Right ventricle myocardium superior (tissue), 1 donor: ENCODE measurements at regions not wholly inside any gene's neighbourhood (a gene's known extent, or its start where the extent isn't known, plus 50 kb on each side); places are given as distances from the start of the nearest gene placed in this dataset.
"Not testable (repeated sequence)": the region's sequence is repeated elsewhere in the genome, so short reads cannot be mapped to it uniquely, and the experiment has no call there.

Experiments
- ATAC-seq: fragments of 200-7000 bp; cut with Tn5 transposase; one replicate; pipeline ENCODE4 v1.9.1; 2020; ENCODE audit warnings: mild to moderate bottlenecking; ENCODE audit not compliant: poor library complexity
- DNase-seq: peaks from one replicate; pipeline ENCODE4 v3.0.0-alpha.2; 2020
- intact Hi-C: fragments of 100-400 bp; cut with DNase I; formaldehyde crosslinking; loops from one replicate; pipeline ENCODE4 v1.11.2; 2022
- donor health status: DM: no; HTN: yes; CAD: no; lungs with severe emphysema.

GRCh38 chr7:124208173-124208572 lies 175.3 kb upstream of the TMEM229A start:
- DNase-seq (no peak), ATAC-seq (no peak)
- intact Hi-C loops, result no loop called here

DNA sequence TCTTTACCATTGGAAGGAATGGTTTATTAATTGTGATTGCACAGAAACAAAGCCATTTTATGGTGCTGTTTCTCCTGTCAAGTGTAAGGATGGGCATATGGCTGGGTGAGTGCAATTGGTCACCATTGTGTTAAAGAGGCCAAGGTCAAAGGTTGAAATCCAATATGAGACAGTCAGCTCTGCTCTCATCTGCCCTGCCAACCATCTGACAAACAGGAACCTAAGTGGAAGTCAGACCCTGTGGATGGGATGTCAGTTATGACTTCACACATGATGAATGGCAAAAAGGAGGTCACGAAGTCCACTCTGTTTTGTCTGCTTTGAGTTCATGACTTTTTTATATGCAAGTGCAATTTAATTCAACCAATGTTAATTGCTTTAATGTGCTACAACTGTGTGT lies 172.7 kb upstream of the TMEM229A start:
- intact Hi-C loops, result no loop called here
- no peak for ATAC-seq
- no peak for DNase-seq

- intact Hi-C loops, result no loop called here
- DNase-seq (no peak), ATAC-seq (no peak)
Observed at GRCh38 chr7:124202546-124202945, 169.7 kb upstream of the TMEM229A start.

- no peak for ATAC-seq
Observed at GRCh38 chr7:124201768-124202349, 169.0 kb upstream of the TMEM229A start.

GRCh38 chr7:124196519-124196918 lies 163.7 kb upstream of the TMEM229A start:
- DNase-seq (no peak), ATAC-seq (peak; percentile 83)
- intact Hi-C loops, result no loop called here

More at GRCh38 chr7:124201768-124202349, 169.0 kb upstream of the TMEM229A start:
- intact Hi-C loops, result no loop called here
- DNase-seq, result no peak

DNA sequence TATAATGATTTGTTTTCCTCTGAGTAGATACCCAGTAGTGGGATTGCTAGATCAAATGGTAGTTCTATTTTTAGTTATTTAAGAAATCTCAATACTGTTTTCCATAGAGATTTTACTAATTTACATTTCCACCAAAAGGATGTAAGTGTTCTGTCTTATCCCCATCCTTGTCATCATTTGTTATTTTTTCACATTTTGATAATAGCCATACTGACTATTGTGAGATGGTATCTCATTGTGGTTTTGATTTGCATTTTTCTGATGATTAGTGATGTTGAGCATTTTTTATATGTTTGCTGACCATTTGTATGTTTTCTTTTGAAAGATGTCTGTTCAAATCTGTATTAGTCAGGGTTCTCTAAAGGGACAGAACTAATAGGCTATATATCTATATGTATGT lies 160.0 kb upstream of the TMEM229A start:
- ATAC-seq (no peak), DNase-seq (no peak)
- intact Hi-C loops, result no loop called here

DNA sequence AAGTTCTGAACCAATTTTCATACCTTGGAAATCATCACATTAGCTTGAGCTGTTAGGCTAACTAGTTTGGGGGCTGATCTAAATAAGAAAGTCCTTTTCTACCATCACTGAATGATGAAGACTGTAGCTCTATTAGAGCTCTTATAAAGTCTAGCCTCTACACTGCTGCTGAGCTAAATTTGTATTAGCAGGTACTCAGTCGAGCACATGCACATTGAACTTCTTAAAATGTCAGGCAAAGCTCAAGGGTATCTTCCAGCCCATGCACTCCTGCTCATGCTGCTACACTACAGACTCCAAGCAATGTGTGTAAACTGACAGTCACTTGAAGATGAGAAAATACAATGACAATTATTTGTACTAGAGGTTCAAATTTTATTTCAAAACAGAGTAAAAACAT lies 158.8 kb upstream of the TMEM229A start:
- ATAC-seq (peak; percentile 83), DNase-seq (no peak)
- intact Hi-C loops, result no loop called here

DNA sequence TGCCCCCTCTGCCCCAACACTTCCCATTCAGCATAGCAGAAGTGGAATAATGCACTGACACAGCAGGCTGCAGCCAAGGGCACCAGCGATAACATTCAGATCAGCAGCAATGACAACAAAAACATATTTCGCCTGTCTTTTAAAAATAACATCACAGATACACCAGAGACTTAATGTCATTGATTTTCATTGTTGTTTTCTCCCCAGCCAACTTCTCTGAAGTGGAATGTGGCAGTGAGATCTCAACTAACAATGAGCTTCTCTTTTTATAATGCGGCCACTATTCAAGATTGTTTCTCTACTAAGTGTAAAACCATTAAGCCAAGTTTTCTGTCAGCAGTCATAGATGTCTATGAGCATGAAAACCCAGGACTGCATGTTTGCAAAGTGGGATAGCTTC lies 158.2 kb upstream of the TMEM229A start:
- DNase-seq (no peak), ATAC-seq (peak; percentile 46)
- intact Hi-C loops, result no loop called here

DNA sequence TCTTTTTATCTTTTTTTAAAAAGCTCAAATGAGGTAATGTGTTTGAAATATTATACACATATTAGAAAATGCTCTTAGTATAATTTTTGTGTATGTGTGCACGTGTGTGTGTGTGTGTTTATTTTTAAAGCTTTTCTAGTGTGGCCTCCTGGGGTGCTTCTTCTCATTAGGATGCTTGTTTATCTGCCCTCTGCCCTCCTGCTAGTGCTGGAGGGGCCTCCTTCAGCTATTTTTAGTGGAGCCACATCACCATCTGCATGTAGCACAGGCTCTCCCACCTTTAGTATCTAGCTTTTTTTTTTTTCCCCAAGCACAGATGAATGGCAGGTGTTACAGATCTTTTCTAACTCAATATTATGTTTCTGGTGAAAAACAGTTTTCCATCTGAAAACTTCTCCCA lies 155.7 kb upstream of the TMEM229A start:
- no peak for DNase-seq
- intact Hi-C loops, result no loop called here
- no peak for ATAC-seq

- intact Hi-C loops, result no loop called here
- no peak for DNase-seq
- ATAC-seq, result no peak
Observed at GRCh38 chr7:124187962-124188361, 155.1 kb upstream of the TMEM229A start.

DNA sequence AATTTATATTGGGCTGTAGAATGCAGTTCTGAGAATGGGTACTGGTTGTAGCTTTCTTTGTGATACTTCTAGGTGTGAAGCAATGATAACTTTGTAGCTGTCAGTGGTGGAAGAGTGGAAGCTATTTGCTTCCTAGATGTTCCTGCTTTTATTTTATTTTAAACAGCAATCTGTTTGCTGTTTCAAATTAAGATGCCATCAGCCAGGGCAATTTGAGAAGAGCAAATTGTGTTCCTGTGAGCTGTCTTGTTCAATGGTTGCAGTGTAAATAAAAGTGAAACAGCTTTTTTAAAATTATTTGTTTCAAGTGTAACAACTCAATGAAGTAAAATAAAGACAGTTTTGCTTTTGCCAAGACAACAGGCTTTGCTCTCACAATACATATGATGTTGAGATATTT lies 150.8 kb upstream of the TMEM229A start:
- ATAC-seq (no peak), DNase-seq (no peak)
- intact Hi-C loops, result no loop called here

DNA sequence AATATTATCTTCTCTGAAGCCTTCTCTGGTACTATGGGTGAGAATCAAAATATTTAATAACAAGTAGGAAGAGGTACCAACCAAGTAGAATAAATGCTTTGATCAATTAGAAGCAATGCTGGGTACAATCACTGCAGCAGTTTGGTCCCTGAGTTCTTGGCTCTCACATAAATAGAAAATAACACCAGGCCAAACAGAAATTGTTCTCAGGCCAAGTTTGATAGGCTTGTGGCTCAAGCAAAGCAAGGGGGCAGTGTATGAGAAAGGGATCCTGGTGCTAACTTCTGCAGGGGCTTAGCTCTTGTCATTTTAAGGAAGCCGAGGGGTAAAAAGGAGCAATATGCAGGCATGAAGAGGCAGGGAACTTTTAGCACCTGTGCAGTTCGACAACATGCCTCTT lies 146.8 kb upstream of the TMEM229A start:
- DNase-seq (no peak), ATAC-seq (peak; percentile 58)
- intact Hi-C loops, result no loop called here

DNA sequence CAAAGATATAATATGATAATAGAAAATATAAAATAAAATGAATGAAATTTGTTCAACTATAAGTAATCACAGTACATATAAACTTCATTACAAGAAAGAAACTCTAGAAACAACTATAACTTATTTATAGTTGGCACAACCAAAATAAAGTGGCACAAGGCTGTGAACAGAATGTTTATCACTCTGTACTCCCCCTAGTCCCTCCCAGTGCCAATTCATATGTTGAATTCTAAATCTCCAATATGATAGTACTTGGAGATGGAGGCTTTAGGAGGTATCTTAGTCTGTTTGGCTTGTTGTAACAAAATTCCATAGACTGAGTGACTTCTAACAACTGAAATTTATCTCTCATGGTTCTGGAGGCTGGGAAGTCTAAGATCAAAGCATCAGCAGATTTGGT lies 145.0 kb upstream of the TMEM229A start:
- intact Hi-C loops, result no loop called here
- DNase-seq, result no peak
- no peak for ATAC-seq

DNA sequence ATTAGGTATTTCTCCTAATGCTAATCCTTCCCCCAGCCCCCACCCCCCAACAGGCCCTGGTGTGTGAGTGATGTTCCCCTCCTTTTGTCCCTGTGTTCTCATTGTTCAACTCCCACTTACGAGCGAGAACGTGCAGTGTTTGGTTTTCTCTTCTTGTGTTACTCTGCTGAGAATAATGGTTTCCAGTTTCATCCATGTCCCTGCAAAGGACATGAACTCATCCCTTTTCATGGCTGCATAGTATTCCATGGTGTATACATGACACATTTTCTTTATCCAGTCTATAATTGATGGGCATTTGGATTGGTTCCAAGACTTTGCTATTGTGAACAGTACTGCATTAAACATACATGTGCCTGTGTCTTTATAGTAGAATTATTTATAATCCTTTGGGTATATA lies 138.9 kb upstream of the TMEM229A start:
- DNase-seq, ATAC-seq, intact Hi-C loops: not testable (repeated sequence)

- intact Hi-C loops, result no loop called here
- DNase-seq, result no peak
- no peak for ATAC-seq
Observed at GRCh38 chr7:124171068-124171467, 138.2 kb upstream of the TMEM229A start.

DNA sequence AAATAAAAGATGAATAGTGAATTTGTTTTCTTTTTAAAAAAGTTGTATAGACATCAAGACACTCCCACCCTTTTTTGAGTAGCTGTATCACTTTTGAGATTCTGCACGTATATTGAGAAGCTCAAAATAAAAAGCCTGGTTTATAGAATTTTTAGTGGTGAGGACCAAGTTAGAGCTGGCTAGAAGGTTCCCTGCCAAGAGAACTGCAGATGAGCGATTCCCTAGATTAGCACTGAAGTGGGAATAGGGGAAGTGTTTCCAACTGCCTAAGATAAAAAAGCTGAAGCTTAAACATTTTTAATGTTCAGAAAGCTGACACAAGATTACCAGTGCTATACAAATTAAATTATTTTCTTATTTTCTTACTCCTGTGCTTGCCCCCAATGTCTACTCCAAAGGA lies 135.7 kb upstream of the TMEM229A start:
- DNase-seq (no peak), ATAC-seq (no peak)
- intact Hi-C loops, result loop anchor here (5.0 kb wide), 1 partner anchor 619 kb away; no protein-coding TSS in a partner anchor

GRCh38 chr7:124162667-124163066 lies 129.8 kb upstream of the TMEM229A start:
- ATAC-seq (no peak), DNase-seq (no peak)
- intact Hi-C loops, result no loop called here

DNA sequence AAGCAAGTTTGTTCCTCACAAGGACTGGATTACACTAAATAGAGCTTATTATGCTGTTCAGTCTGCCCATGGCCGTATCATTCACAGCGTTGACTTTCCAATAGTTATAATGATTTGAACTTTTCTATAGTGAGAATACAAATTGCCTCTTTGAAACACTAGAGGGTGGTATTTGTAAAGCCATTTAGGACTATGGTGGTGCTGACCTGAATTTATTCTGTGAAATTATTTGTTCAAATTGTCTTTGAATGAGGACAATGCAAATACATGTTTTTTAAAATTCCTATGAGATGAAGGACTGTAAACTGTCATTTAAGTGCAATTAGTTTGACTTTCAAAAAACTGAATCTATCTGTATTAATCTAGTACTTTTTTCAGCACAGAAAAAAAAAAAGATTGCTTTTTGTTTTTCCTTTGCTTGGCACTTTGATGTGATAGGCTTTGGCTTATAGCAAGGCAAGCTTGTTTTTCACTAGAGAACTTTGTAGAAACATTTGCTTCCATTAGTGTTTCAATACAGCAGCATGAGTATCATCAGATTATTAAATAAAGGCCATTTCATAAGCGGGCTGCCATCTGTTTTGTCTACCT lies 122.7 kb upstream of the TMEM229A start:
- intact Hi-C loops, result no loop called here
- DNase-seq (no peak), ATAC-seq (no peak)

- intact Hi-C loops, result loop anchor here (5.0 kb wide), 1 partner anchor 634 kb away; no protein-coding TSS in a partner anchor
- peak; percentile 29 for ATAC-seq
- no peak for DNase-seq
Observed at GRCh38 chr7:124152859-124153692, 120.2 kb upstream of the TMEM229A start.

DNA sequence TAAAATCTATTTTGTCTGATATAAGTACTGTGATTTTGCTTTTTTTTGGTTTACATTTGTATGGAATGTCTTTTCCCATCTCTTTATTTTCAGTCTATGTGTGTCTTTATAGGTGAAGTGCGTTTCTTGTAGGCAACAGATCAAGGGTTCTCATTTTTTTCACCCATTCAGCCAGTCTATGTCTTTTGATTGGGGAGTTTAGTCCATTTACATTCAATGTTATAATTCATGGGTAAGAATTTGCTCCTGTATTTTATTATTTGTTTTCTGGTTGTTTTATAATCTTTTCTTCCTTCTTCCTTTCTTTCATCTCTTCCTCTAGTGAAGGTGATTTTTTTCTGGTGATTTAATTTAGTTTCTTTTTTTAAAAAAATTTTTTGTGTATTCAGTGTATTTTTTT lies 104.8 kb upstream of the TMEM229A start:
- DNase-seq (no peak), ATAC-seq (no peak)
- intact Hi-C loops, result no loop called here
